ENCODE measurements at regions not wholly inside any gene's neighbourhood (a gene's known extent, or its start where the extent isn't known, plus 50 kb on each side); places are given as distances from the start of the nearest gene placed in this dataset.

- H3K4me3 ChIP-seq (ENCODE audit: control insufficient read depth in 2 of 3, extremely low read depth in 1 of 3, insufficient read depth in 2 of 3, low read depth in 1 of 3, low read length in 3 of 3) = no peak overlapping the region
- H3K36me3 ChIP-seq (ENCODE audit: control insufficient read depth in 2 of 2, extremely low read depth in 1 of 2, insufficient read depth in 2 of 2, low read length in 2 of 2) = no peaks in the 10 kb centered on the region
- H3K9me3 ChIP-seq (ENCODE audit: control insufficient read depth, low read depth, low read length) = peaks cover 3% of the 10 kb centered on the region
- TF ChIP-seq EZH2 (IDR thresholded peaks at IDR 0.05; ENCODE audit: low read length) (no peak), CTCF (optimal IDR thresholded peaks at IDR 0.05 in 1 of 3, IDR thresholded peaks at IDR 0.05 in 1 of 3, conservative IDR thresholded peaks at IDR 0.05 in 1 of 3; ENCODE audit: extremely low read depth in 1 of 3, insufficient read depth in 2 of 3, low read length in 3 of 3) (no peak)
- DNase-seq (ENCODE audit: low read depth, low spot score) (no peak), FAIRE-seq (no peak)
- H3K79me2 ChIP-seq (ENCODE audit: control insufficient read depth, insufficient read depth, low read length) = no peaks in the 10 kb centered on the region
- H3K4me1 ChIP-seq (ENCODE audit: control insufficient read depth, extremely low read depth, insufficient read depth, low read length) = no peaks in the 10 kb centered on the region
- no peak overlapping the region for H3K9ac ChIP-seq (ENCODE audit: control insufficient read depth, extremely low read depth, insufficient read depth, low read length)
- H2AFZ ChIP-seq (ENCODE audit: control insufficient read depth, low read length) = no peak overlapping the region
- dilution Hi-C loops (cut with MboI; ENCODE audit: extremely low pct_ligation_motif_present, low sequenced_read_pairs) = no loop called here
- H4K20me1 ChIP-seq (ENCODE audit: control insufficient read depth, extremely low read depth, insufficient read depth, low read length) = no peaks in the 10 kb centered on the region
- H3K4me2 ChIP-seq (ENCODE audit: control insufficient read depth, extremely low read depth, insufficient read depth, low read depth, low read length) = no peak overlapping the region
- H3K27ac ChIP-seq (ENCODE audit: control insufficient read depth, insufficient read depth, low read length) = no peak overlapping the region
- H3K27me3 ChIP-seq (ENCODE audit: control insufficient read depth, extremely low read depth, insufficient read depth, low read length) = peaks cover 3% of the 10 kb centered on the region
- H3K9me1 ChIP-seq (ENCODE audit: control insufficient read depth, extremely low read depth, insufficient read depth, low read length) = no peaks in the 10 kb centered on the region
Observed at GRCh38 chr16:86207350-86207749, 303.0 kb upstream of the FOXF1 start.

GRCh38 chr16:86209202-86209601 is 301.1 kb upstream of the FOXF1 start:
- Histone ChIP-seq H3K27ac (ENCODE audit: control insufficient read depth, insufficient read depth, low read length) (no peak overlapping the region), H3K79me2 (ENCODE audit: control insufficient read depth, insufficient read depth, low read length) (no peaks in the 10 kb centered on the region), H2AFZ (ENCODE audit: control insufficient read depth, low read length) (no peak overlapping the region), H3K4me3 (ENCODE audit: control insufficient read depth in 2 of 3, extremely low read depth in 1 of 3, insufficient read depth in 2 of 3, low read depth in 1 of 3, low read length in 3 of 3) (no peak overlapping the region), H3K27me3 (ENCODE audit: control insufficient read depth, extremely low read depth, insufficient read depth, low read length) (no peaks in the 10 kb centered on the region), H3K36me3 (ENCODE audit: control insufficient read depth in 2 of 2, extremely low read depth in 1 of 2, insufficient read depth in 2 of 2, low read length in 2 of 2) (no peaks in the 10 kb centered on the region), H3K4me2 (ENCODE audit: control insufficient read depth, extremely low read depth, insufficient read depth, low read depth, low read length) (no peak overlapping the region), H3K4me1 (ENCODE audit: control insufficient read depth, extremely low read depth, insufficient read depth, low read length) (no peaks in the 10 kb centered on the region), H4K20me1 (ENCODE audit: control insufficient read depth, extremely low read depth, insufficient read depth, low read length) (no peaks in the 10 kb centered on the region), H3K9ac (ENCODE audit: control insufficient read depth, extremely low read depth, insufficient read depth, low read length) (no peak overlapping the region), H3K9me3 (ENCODE audit: control insufficient read depth, low read depth, low read length) (peaks cover 5% of the 10 kb centered on the region), H3K9me1 (ENCODE audit: control insufficient read depth, extremely low read depth, insufficient read depth, low read length) (no peaks in the 10 kb centered on the region)
- DNase-seq (ENCODE audit: low read depth, low spot score) (no peak), FAIRE-seq (no peak)
- dilution Hi-C loops (cut with MboI; ENCODE audit: extremely low pct_ligation_motif_present, low sequenced_read_pairs) = no loop called here
- TF ChIP-seq EZH2 (IDR thresholded peaks at IDR 0.05; ENCODE audit: low read length) (no peak), CTCF (optimal IDR thresholded peaks at IDR 0.05 in 1 of 3, IDR thresholded peaks at IDR 0.05 in 1 of 3, conservative IDR thresholded peaks at IDR 0.05 in 1 of 3; ENCODE audit: extremely low read depth in 1 of 3, insufficient read depth in 2 of 3, low read length in 3 of 3) (no peak)

Measured in keratinocyte (primary cell).